ENCODE measurements at regions not wholly inside any gene's neighbourhood (a gene's known extent, or its start where the extent isn't known, plus 50 kb on each side); places are given as distances from the start of the nearest gene placed in this dataset.

- H2BK20ac ChIP-seq (ENCODE audit: low read length): no peak overlapping the region
- no peak overlapping the region for H3K14ac ChIP-seq (ENCODE audit: insufficient read length)
- H2BK12ac ChIP-seq (ENCODE audit: low read depth, low read length): no peak overlapping the region
- H3K27ac ChIP-seq (ENCODE audit: low read depth, low read length): no peak overlapping the region
- no peaks in the 10 kb centered on the region for H3K4me1 ChIP-seq (replicated peaks in 1 of 4; ENCODE audit: control insufficient read depth in 3 of 4, insufficient read depth in 4 of 4, low read length in 3 of 4)
- no peak overlapping the region for H4K8ac ChIP-seq (ENCODE audit: extremely low read depth, insufficient read depth, low read length)
- FAIRE-seq (no peak), DNase-seq (ENCODE audit: low read depth in 1 of 2, low spot score in 2 of 2) (no peak)
- H3K4me2 ChIP-seq (ENCODE audit: insufficient read depth in 1 of 2, low read depth in 2 of 2, low read length in 2 of 2): no peak overlapping the region
- 94% methylated on average over 3 of the region's 3 CpGs; no CpG with 5 or more reads in 1 of the 2 experiments for WGBS, 2 experiments (ENCODE audit: extremely low coverage in 1 of 2, insufficient coverage in 1 of 2, insufficient read length in 1 of 2, insufficient replicate concordance in 2 of 2, low coverage in 1 of 2, low lambda C conversion rate in 2 of 2, missing lambda C conversion rate in 1 of 2)
- ChIA-PET CTCF (ENCODE audit: partially characterized antibody) (interaction anchor here (1.0 to 1.3 kb wide), 3 partner anchors 8 to 17 kb away, joined by 3 to 7 read pairs (median 3); no protein-coding TSS in a partner anchor), POLR2A (ENCODE audit: partially characterized antibody) (interaction anchor here (1.1 to 1.7 kb wide), 2 partner anchors 90 to 95 kb away, joined by 3 read pairs; no protein-coding TSS in a partner anchor)
- no peaks in the 10 kb centered on the region for H3K9me3 ChIP-seq (ENCODE audit: insufficient read depth in 2 of 2, low read depth in 1 of 2, low read length in 1 of 2)
- H2BK120ac ChIP-seq (replicated peaks; ENCODE audit: low read depth, low read length): no peak overlapping the region
- H3K79me2 ChIP-seq (ENCODE audit: control insufficient read depth in 1 of 2, insufficient read depth in 2 of 2, low read length in 2 of 2): no peaks in the 10 kb centered on the region
- no peaks in the 10 kb centered on the region for H3K27me3 ChIP-seq (replicated peaks in 1 of 4; ENCODE audit: control insufficient read depth in 3 of 4, extremely low read depth in 1 of 4, insufficient read depth in 3 of 4, low read length in 3 of 4)
- no peak overlapping the region for H4K5ac ChIP-seq (ENCODE audit: insufficient read length, low read depth, low read length)
- H2AFZ ChIP-seq (ENCODE audit: low read length): no peak overlapping the region
- H3K79me1 ChIP-seq (ENCODE audit: low read depth, low read length): no peaks in the 10 kb centered on the region
- no peak overlapping the region for H3K4ac ChIP-seq (replicated peaks; ENCODE audit: insufficient read length, low read depth, low read length)
- no peaks in the 10 kb centered on the region for H3K23me2 ChIP-seq (ENCODE audit: low read depth, low read length)
- H2AK5ac ChIP-seq (ENCODE audit: low read depth, low read length): no peak overlapping the region
- no peaks in the 10 kb centered on the region for H4K20me1 ChIP-seq (replicated peaks in 1 of 2; ENCODE audit: control insufficient read depth in 1 of 2, insufficient read depth in 2 of 2, low read length in 2 of 2)
- no peak overlapping the region for H3K56ac ChIP-seq (replicated peaks; ENCODE audit: insufficient read length, low read depth, low read length)
- no peaks in the 10 kb centered on the region for H3K36me3 ChIP-seq (ENCODE audit: control insufficient read depth in 2 of 4, insufficient read depth in 4 of 4, low read length in 3 of 4)
- H3K23ac ChIP-seq (ENCODE audit: insufficient read length): no peak overlapping the region
- H3K18ac ChIP-seq (ENCODE audit: extremely low read depth, low read length): no peak overlapping the region
- H4K91ac ChIP-seq (replicated peaks; ENCODE audit: insufficient read length, low read length): no peak overlapping the region
- no peak overlapping the region for H2BK15ac ChIP-seq (ENCODE audit: low read length)
- H3K9ac ChIP-seq (replicated peaks in 1 of 4; ENCODE audit: extremely low read depth in 1 of 4, low read depth in 3 of 4, low read length in 3 of 4): no peak overlapping the region
- no peak overlapping the region for H3K4me3 ChIP-seq (ENCODE audit: extremely low read depth in 1 of 4, insufficient read depth in 2 of 4, low read depth in 3 of 4, low read length in 4 of 4)
- H2BK5ac ChIP-seq (ENCODE audit: low read depth, low read length): no peak overlapping the region
- no peak for TF ChIP-seq SP1 (IDR thresholded peaks at IDR 0.05; ENCODE audit: low read depth, low read length)
- no peak for TF ChIP-seq NANOG (IDR thresholded peaks at IDR 0.05; ENCODE audit: insufficient read depth, low read depth, low read length, poor library complexity, severe bottlenecking)
- no peak for TF ChIP-seq EP300 (IDR thresholded peaks at IDR 0.05; ENCODE audit: borderline replicate concordance in 1 of 2, low read depth in 2 of 2, low read length in 2 of 2)
- TF ChIP-seq CBX5 (IDR thresholded peaks at IDR 0.05; ENCODE audit: low read depth, low read length): no peak
- TF ChIP-seq PHF8 (conservative IDR thresholded peaks at IDR 0.05; ENCODE audit: low read depth, low read length): no peak
- no peak for TF ChIP-seq E2F6 (IDR thresholded peaks at IDR 0.05)
- TF ChIP-seq KDM1A (IDR thresholded peaks at IDR 0.05; ENCODE audit: borderline replicate concordance, low read length): no peak
Measured at GRCh38 chr10:28442403-28442802, 90.5 kb upstream of the WAC start.

Data from H1 (cell line).